ENCODE measurements at regions not wholly inside any gene's neighbourhood (a gene's known extent, or its start where the extent isn't known, plus 50 kb on each side); places are given as distances from the start of the nearest gene placed in this dataset.

DNA sequence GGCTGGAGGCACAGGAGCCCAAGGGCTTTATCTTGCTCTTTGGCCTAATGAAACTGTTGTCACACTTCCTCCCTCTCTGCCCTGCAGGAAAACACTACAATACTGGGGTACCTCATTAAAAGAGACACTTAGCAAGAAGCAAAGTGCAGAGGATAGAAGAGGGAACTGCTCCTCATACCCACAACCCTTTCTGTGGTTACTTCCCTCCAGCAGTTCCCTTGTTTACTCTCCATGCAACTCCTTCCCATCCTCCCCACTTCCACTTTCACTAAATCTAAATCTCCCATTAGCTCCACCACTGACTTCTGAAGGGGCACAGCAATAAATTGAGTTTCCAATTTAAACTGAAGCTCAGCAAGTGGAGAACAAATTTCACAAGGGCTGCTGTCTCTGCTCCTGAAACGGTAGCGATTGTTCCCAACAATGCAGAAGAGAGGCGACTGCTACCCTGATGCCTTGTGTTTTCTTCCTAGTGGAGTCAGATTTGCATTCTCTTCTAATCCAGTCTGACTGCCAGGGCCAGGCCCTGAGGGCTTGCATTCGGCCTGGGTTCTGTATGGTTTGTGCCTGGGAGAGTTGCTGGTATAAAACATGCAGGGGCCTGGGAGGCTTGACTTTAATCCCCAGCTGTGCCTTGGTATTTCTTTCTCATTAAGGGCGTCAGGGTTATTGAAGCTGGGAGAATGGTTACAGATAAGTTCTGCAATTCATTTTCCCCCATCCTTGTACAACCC lies 454.7 kb downstream of the TFAP2B start:
- no peak overlapping the region for H3K4me3 ChIP-seq (ENCODE audit: low read depth, low read length)
- TF ChIP-seq, protein P1, sequence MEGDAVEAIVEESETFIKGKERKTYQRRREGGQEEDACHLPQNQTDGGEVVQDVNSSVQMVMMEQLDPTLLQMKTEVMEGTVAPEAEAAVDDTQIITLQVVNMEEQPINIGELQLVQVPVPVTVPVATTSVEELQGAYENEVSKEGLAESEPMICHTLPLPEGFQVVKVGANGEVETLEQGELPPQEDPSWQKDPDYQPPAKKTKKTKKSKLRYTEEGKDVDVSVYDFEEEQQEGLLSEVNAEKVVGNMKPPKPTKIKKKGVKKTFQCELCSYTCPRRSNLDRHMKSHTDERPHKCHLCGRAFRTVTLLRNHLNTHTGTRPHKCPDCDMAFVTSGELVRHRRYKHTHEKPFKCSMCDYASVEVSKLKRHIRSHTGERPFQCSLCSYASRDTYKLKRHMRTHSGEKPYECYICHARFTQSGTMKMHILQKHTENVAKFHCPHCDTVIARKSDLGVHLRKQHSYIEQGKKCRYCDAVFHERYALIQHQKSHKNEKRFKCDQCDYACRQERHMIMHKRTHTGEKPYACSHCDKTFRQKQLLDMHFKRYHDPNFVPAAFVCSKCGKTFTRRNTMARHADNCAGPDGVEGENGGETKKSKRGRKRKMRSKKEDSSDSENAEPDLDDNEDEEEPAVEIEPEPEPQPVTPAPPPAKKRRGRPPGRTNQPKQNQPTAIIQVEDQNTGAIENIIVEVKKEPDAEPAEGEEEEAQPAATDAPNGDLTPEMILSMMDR (conservative IDR thresholded peaks at IDR 0.05; ENCODE audit: low read depth, low read length) = no peak
- no peak for DNase-seq (ENCODE audit: low read depth)

- no peak overlapping the region for H3K4me3 ChIP-seq (ENCODE audit: low read depth, low read length)
- DNase-seq (ENCODE audit: low read depth) = no peak
These were observed 458.8 kb downstream of the TFAP2B start for GRCh38 chr6:51277474-51277873.

GRCh38 chr6:51282026-51282425 lies 463.4 kb downstream of the TFAP2B start:
- TF ChIP-seq, protein P1 (conservative IDR thresholded peaks at IDR 0.05; ENCODE audit: low read depth, low read length) = no peak
- H3K4me3 ChIP-seq (ENCODE audit: low read depth, low read length) = no peak overlapping the region
- no peak for DNase-seq (ENCODE audit: low read depth)

More at GRCh38 chr6:51277474-51277873, 458.8 kb downstream of the TFAP2B start:
- TF ChIP-seq, protein P1 (conservative IDR thresholded peaks at IDR 0.05; ENCODE audit: low read depth, low read length) = no peak

DNA sequence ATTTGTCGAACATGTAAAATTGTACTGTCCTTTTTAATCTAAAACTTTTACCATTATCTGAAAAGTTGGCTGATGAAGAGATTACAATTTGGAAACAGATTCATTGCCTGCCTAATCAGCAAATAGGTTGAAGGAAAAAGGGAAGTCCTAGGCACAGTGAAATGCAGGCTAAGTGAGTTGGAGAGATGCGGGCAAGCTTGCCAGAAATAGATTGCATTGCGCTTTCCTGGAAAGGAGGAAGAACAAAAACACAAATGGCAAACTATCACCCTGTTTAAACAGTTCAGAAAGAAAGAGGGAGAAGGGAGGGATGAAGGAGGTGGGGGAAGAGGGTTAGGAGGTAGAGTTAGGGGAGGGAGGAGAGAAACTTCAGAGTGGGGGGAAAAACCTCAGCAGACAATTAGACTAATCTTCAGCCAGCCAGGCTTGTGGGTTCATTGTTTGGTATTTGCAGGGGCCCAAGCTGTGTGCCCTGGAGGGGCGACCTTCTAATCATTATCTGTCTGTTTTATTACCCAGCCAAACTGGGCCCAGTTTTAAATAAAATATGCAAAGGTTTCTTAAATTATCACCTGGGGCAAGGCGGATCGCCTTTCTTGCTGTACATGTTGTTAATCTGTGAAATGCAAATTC lies 465.2 kb downstream of the TFAP2B start:
- H3K4me3 ChIP-seq (ENCODE audit: low read depth, low read length) = no peak overlapping the region
- no peak for DNase-seq (ENCODE audit: low read depth)
- TF ChIP-seq, protein P1 (conservative IDR thresholded peaks at IDR 0.05; ENCODE audit: low read depth, low read length) = no peak

GRCh38 chr6:51285876-51286275 lies 467.2 kb downstream of the TFAP2B start:
- TF ChIP-seq, protein P1 (conservative IDR thresholded peaks at IDR 0.05; ENCODE audit: low read depth, low read length) = no peak
- no peak for DNase-seq (ENCODE audit: low read depth)
- H3K4me3 ChIP-seq (ENCODE audit: low read depth, low read length) = no peak overlapping the region

- TF ChIP-seq, protein P1 (conservative IDR thresholded peaks at IDR 0.05; ENCODE audit: low read depth, low read length) = no peak
- peak; percentile 60 for DNase-seq (ENCODE audit: low read depth)
- H3K4me3 ChIP-seq (ENCODE audit: low read depth, low read length) = no peak overlapping the region
These were observed 470.4 kb downstream of the TFAP2B start for GRCh38 chr6:51289041-51289440.

All from choroid plexus epithelial cell (primary cell).